Activated T-helper 17 cell treated with anti-CD3 and anti-CD28 coated beads, Interleukin-2, amount 50 U/mL, for 72 hours (primary cell): ENCODE measurements at regions not wholly inside any gene's neighbourhood (a gene's known extent, or its start where the extent isn't known, plus 50 kb on each side); places are given as distances from the start of the nearest gene placed in this dataset.
"Not testable (repeated sequence)": the region's sequence is repeated elsewhere in the genome, so short reads cannot be mapped to it uniquely, and the experiment has no call there.

ENCODE experiments used
- ATAC-seq: fragments of 150-1000 bp; cut with Tn5 transposase; replicated peaks from 2 replicates; pipeline ENCODE4 v1.10.0; 2021; ENCODE audit warnings: mild to moderate bottlenecking, moderate library complexity
- H3K27ac Mint-ChIP-seq: one replicate; pipeline ENCODE4 v1.8.0; 2022; ENCODE audit warnings: mixed read lengths
- H3K27me3 Mint-ChIP-seq: one replicate; pipeline ENCODE4 v1.8.0; 2022; ENCODE audit warnings: mixed read lengths
- H3K36me3 Mint-ChIP-seq: one replicate; pipeline ENCODE4 v1.8.0; 2022; ENCODE audit warnings: low read depth, mild to moderate bottlenecking, mixed read lengths
- H3K4me1 Mint-ChIP-seq: one replicate; pipeline ENCODE4 v1.8.0; 2022; ENCODE audit warnings: mixed read lengths
- H3K4me3 Mint-ChIP-seq: one replicate; pipeline ENCODE4 v1.8.0; 2022; ENCODE audit warnings: mild to moderate bottlenecking, mixed read lengths
- H3K9me3 Mint-ChIP-seq: one replicate; pipeline ENCODE4 v1.8.0; 2022; ENCODE audit warnings: mixed read lengths

DNA sequence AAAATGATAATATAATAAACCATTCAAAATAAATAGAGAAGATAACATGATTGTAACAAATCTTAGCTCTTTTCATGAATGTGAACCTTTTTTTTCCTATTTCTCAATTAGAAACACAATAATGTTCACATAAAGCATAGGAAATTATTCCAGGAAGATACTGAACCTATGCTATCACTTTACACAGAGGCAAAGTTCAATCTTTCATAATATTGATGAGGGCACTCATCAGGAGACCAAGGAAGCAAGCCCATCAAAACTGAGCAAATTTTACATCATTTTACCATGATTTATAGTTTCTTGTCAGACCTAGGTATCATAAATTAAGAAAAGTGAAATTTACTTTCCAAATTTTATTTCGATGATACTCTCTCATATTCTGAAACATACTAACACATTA is 938.5 kb downstream of the TBC1D32 start:
- no peak overlapping the region for H3K27ac Mint-ChIP-seq
- no peaks in the 10 kb centered on the region for H3K36me3 Mint-ChIP-seq
- H3K4me1 Mint-ChIP-seq = no peaks in the 10 kb centered on the region
- H3K9me3 Mint-ChIP-seq = no peaks in the 10 kb centered on the region
- no peak for ATAC-seq
- no peak overlapping the region for H3K4me3 Mint-ChIP-seq
- H3K27me3 Mint-ChIP-seq = no peaks in the 10 kb centered on the region

DNA sequence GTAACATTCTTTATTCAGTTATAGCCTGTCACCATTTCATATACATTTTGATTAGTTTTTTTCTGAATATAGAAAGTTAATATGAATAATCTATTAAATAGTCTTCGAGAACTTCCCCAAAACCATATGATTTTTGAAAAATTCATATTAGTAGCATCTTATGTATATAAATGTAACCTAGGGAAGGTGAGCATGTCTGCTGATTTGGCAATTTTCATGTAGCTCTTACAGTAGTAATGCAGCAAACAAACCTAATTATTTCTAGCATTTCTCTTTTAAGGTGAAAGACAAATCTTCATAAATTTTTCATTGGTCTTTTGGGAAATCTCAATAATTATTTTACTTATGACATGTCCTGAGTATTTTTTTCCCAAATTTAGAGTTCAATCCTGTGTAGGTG is 939.0 kb downstream of the TBC1D32 start:
- H3K4me1 Mint-ChIP-seq = no peaks in the 10 kb centered on the region
- no peak overlapping the region for H3K4me3 Mint-ChIP-seq
- H3K27me3 Mint-ChIP-seq = no peaks in the 10 kb centered on the region
- H3K9me3 Mint-ChIP-seq = no peaks in the 10 kb centered on the region
- no peaks in the 10 kb centered on the region for H3K36me3 Mint-ChIP-seq
- ATAC-seq = no peak
- no peak overlapping the region for H3K27ac Mint-ChIP-seq

GRCh38 chr6:120392941-120393340 is 941.3 kb downstream of the TBC1D32 start:
- Mint-ChIP-seq H3K4me1 (no peaks in the 10 kb centered on the region), H3K9me3 (no peaks in the 10 kb centered on the region), H3K27me3 (no peaks in the 10 kb centered on the region), H3K36me3 (no peaks in the 10 kb centered on the region), H3K27ac (no peak overlapping the region), H3K4me3 (no peak overlapping the region)
- ATAC-seq = no peak

DNA sequence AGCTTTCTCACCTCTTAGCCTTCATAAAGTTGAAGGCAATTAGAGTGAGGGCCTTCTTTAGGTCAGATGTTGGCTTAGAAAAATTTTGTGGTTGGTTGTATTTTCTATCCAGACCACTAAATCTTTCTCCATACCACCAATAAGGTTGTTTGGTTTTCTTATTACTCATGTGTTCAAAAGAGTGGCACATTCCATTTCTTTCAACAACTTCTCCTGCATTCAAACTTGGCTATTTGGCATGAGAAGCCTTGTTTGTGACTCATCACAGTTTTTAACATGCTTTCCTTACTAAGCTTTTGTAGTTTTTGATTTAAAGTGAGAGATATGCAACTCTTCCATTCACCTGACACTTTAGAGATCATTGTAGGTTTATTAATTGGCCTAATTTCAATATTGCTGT is 949.6 kb downstream of the TBC1D32 start:
- no peaks in the 10 kb centered on the region for H3K36me3 Mint-ChIP-seq
- H3K27me3 Mint-ChIP-seq = no peaks in the 10 kb centered on the region

DNA sequence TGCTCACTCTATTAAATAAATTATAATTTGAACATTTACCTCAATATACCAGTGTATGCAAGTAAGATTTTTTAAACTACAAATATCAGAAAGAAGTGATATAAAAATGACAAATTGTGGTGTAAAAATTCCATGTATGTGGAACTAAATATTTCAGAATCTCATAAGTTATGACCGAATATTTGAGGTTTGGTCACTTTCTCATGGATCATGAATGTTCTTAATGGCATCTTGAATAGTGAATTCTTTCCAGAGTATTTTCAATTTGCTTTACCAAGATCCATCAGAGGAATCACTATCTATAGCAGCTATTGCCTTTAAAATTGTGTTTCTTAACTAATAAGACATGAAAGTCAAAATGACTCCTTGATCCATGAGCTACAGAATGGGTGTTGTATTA is 950.6 kb downstream of the TBC1D32 start:
- Mint-ChIP-seq H3K4me3 (no peak overlapping the region), H3K9me3 (no peaks in the 10 kb centered on the region), H3K4me1 (no peaks in the 10 kb centered on the region), H3K27me3 (no peaks in the 10 kb centered on the region), H3K36me3 (no peaks in the 10 kb centered on the region), H3K27ac (no peak overlapping the region)
- ATAC-seq = no peak

More for the DNA sequence above, 949.6 kb downstream of the TBC1D32 start:
- no peak overlapping the region for H3K27ac Mint-ChIP-seq
- no peaks in the 10 kb centered on the region for H3K9me3 Mint-ChIP-seq
- no peak overlapping the region for H3K4me3 Mint-ChIP-seq
- no peak for ATAC-seq
- no peaks in the 10 kb centered on the region for H3K4me1 Mint-ChIP-seq

GRCh38 chr6:120378582-120379220 is 955.6 kb downstream of the TBC1D32 start:
- H3K36me3 Mint-ChIP-seq = no peaks in the 10 kb centered on the region
- no peaks in the 10 kb centered on the region for H3K4me1 Mint-ChIP-seq
- no peak overlapping the region for H3K27ac Mint-ChIP-seq
- ATAC-seq = peak; percentile 31
- no peaks in the 10 kb centered on the region for H3K9me3 Mint-ChIP-seq
- no peak overlapping the region for H3K4me3 Mint-ChIP-seq
- H3K27me3 Mint-ChIP-seq = no peaks in the 10 kb centered on the region

DNA sequence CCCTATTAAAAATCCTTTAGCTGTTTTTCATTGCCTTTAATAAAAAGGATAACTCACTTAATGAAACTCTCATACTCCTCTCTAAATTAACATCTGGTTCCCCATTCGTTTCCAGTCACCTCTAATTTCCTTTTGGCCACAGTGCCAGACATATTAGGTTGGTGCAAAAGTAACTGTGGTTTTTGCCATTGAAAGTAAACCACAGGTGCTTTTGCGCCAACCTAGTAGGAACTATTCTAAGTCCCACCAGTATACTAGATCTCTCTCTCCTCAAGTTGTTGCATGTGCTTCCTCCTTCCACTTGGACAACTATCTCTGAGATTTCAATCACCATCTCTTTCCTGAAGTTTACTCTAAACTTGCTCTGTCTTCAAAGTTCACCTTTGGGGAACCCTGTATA is 961.1 kb downstream of the TBC1D32 start:
- no peak overlapping the region for H3K4me3 Mint-ChIP-seq
- H3K27me3 Mint-ChIP-seq = no peaks in the 10 kb centered on the region
- H3K36me3 Mint-ChIP-seq = no peaks in the 10 kb centered on the region
- H3K27ac Mint-ChIP-seq = no peak overlapping the region
- no peaks in the 10 kb centered on the region for H3K9me3 Mint-ChIP-seq
- no peaks in the 10 kb centered on the region for H3K4me1 Mint-ChIP-seq
- ATAC-seq = no peak

DNA sequence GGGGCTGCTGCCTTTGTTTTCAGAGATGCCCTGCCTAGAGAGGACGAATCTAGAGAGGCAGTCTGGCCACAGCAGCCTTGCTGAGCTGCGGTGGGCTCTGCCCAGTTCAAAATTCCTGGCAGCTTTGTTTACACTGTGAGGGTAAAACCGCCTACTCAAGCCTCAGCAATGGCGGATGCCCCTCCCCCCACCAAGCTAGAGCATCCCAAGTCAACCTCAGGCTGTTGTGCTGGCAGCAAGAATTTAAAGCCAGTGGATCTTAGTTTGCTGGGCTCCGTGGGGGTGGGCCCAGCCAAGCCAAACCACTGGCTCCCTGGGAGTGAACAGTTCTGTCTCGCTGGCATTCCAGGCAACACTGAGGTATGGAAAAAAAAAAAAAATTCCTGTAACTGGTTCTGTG is 970.9 kb downstream of the TBC1D32 start:
- Mint-ChIP-seq H3K27me3 (no peaks in the 10 kb centered on the region), H3K4me3 (no peak overlapping the region), H3K27ac (no peak overlapping the region), H3K36me3 (no peaks in the 10 kb centered on the region), H3K4me1 (no peaks in the 10 kb centered on the region), H3K9me3 (peaks cover 26% of the 10 kb centered on the region)
- ATAC-seq = no peak

DNA sequence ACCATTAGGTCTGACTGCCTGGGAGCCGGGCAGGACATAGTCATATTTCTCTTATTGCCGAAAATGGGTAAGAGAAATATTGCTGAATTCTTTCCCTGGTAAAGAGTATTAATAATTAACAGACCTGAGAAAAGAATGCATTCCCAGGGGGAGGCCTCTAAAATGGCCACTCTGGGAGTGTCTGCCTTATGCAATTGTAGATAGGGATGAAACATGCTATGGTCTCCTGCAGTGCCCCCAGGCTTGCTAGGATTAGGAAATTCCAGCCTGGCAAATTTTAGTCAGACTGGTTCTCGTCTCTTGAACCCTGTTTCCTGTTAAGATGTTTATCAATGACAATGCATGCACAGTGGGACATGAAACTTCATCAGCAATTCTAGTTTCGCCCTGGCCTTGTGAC is 975.7 kb downstream of the TBC1D32 start:
- H3K9me3 Mint-ChIP-seq = peaks cover 17% of the 10 kb centered on the region
- not testable (repeated sequence) for H3K4me3 Mint-ChIP-seq, H3K4me1 Mint-ChIP-seq, ATAC-seq, H3K27me3 Mint-ChIP-seq, H3K36me3 Mint-ChIP-seq, H3K27ac Mint-ChIP-seq

DNA sequence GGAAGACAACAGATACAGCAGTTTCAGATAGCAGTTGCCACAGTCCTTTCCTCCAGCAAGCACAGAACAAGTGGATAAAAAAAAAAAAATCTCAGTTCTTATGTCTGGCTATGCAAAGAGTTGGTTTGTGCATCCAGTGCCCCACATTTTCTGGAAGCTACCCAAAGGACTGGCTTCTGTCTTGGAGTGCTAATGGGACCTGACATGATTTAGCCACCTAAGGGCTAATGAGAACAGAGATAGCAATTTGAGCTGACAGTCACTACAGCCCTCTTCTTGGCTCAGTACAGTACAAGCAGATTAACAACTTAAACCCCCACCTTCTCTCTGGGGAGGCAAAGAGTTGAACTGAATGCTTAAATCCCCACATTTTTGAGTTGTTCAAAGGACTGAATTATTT is 976.8 kb downstream of the TBC1D32 start:
- ATAC-seq = no peak
- Mint-ChIP-seq H3K9me3 (peaks cover 15% of the 10 kb centered on the region), H3K4me1 (peaks cover 5% of the 10 kb centered on the region), H3K27ac (no peak overlapping the region), H3K36me3 (no peaks in the 10 kb centered on the region), H3K4me3 (no peak overlapping the region), H3K27me3 (no peaks in the 10 kb centered on the region)

DNA sequence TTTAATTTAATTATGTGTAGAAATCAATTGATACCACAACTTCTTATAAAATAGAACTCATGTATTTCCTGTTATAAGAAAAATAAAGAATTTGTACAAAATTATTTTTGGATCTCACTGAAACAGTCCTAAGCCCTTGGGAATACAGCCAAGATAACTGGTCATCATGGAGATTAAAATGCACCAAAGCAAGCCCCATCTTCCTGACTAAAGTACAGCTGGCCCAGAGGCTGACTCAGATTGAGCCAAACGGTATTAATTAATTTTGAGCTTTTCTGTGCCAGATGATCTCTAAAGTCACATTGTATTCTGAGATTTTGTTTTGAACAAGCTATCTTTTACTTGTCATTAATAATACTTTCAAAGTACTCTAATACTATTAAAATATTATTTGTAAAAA is 978.5 kb downstream of the TBC1D32 start:
- Mint-ChIP-seq H3K4me3 (no peak overlapping the region), H3K4me1 (peaks cover 5% of the 10 kb centered on the region), H3K27ac (no peak overlapping the region), H3K9me3 (peaks cover 12% of the 10 kb centered on the region), H3K36me3 (no peaks in the 10 kb centered on the region), H3K27me3 (no peaks in the 10 kb centered on the region)
- ATAC-seq = no peak

GRCh38 chr6:120354452-120355098 is 979.7 kb downstream of the TBC1D32 start:
- Mint-ChIP-seq H3K4me1 (peaks cover 5% of the 10 kb centered on the region), H3K27me3 (no peaks in the 10 kb centered on the region), H3K9me3 (peaks cover 8% of the 10 kb centered on the region), H3K36me3 (no peaks in the 10 kb centered on the region), H3K27ac (no peak overlapping the region), H3K4me3 (no peak overlapping the region)
- peak; percentile 40 for ATAC-seq

- H3K36me3 Mint-ChIP-seq = no peaks in the 10 kb centered on the region
- no peak for ATAC-seq
- H3K4me3 Mint-ChIP-seq = no peak overlapping the region
- H3K27ac Mint-ChIP-seq = no peak overlapping the region
- peaks cover 5% of the 10 kb centered on the region for H3K4me1 Mint-ChIP-seq
- no peaks in the 10 kb centered on the region for H3K27me3 Mint-ChIP-seq
- no peaks in the 10 kb centered on the region for H3K9me3 Mint-ChIP-seq
These were observed 981.8 kb downstream of the TBC1D32 start for GRCh38 chr6:120352491-120352890.

DNA sequence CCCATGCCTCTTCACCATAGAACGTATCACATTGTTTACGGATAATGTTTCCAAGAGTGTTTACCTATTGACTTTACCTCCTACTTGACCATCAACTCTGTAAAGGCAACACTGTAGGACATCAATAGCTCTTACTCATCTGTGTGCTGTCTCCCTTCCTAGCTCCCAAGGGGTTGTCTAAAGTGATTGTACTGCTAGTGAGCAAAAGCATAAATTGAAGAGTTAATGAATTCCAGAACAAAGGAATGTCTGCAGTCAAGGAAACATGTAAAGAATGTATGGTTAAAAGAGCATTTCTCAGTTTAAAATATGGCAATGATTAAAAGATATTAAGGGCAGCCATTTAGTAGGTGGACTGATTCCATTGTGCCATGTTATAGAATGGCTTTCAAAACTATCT is 985.4 kb downstream of the TBC1D32 start:
- Mint-ChIP-seq H3K4me3 (no peak overlapping the region), H3K27me3 (no peaks in the 10 kb centered on the region), H3K36me3 (no peaks in the 10 kb centered on the region), H3K4me1 (peaks cover under 1% of the 10 kb centered on the region), H3K9me3 (no peaks in the 10 kb centered on the region), H3K27ac (no peak overlapping the region)
- ATAC-seq = no peak

DNA sequence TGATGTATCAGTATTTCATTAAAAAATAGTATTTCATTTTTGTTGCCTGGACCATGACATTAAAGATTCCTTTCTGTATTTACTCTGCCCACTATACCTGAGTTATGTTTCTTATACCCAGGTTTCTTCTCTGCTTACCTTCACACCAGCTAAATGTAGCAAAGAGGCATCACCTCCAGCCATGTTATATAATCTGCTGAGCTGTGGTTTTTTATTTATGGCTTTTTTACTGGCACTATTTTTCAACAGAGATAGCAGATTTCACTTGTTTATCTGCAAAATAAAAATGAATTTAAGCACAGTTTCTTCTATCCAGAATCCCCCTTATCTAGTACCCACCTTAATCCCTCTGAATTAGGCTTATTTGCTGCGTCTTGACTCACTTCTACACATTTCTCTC is 979.0 kb upstream of the MAN1A1 start:
- Mint-ChIP-seq H3K9me3 (no peaks in the 10 kb centered on the region), H3K27me3 (no peaks in the 10 kb centered on the region), H3K4me3 (no peak overlapping the region), H3K36me3 (no peaks in the 10 kb centered on the region), H3K4me1 (no peaks in the 10 kb centered on the region), H3K27ac (no peak overlapping the region)
- no peak for ATAC-seq
